ENCODE measurements at regions not wholly inside any gene's neighbourhood (a gene's known extent, or its start where the extent isn't known, plus 50 kb on each side); places are given as distances from the start of the nearest gene placed in this dataset.

- no peak for TF ChIP-seq POLR2A (IDR thresholded peaks at IDR 0.05)
- TF ChIP-seq CTCF (IDR thresholded peaks at IDR 0.05) = no peak
- no peak for TF ChIP-seq EP300 (IDR thresholded peaks at IDR 0.05)
Measured at GRCh38 chr7:145434811-145435210, 599.0 kb upstream of the TPK1 start.
